Dermis microvascular lymphatic vessel endothelial cell (primary cell): ENCODE measurements at regions not wholly inside any gene's neighbourhood (a gene's known extent, or its start where the extent isn't known, plus 50 kb on each side); places are given as distances from the start of the nearest gene placed in this dataset.
"Not testable (repeated sequence)": the region's sequence is repeated elsewhere in the genome, so short reads cannot be mapped to it uniquely, and the experiment has no call there.

ENCODE experiments used
- DNase-seq, 2 donors: peaks; one replicate each; pipeline versions ENCODE4 v3.0.0 to v3.0.0-alpha.2; 2010; ENCODE audit warnings: low read depth in 2 of 2

GRCh38 chr6:71007298-71007697 is 50.4 kb upstream of the B3GAT2 start:
- DNase-seq, result not testable (repeated sequence)

DNA sequence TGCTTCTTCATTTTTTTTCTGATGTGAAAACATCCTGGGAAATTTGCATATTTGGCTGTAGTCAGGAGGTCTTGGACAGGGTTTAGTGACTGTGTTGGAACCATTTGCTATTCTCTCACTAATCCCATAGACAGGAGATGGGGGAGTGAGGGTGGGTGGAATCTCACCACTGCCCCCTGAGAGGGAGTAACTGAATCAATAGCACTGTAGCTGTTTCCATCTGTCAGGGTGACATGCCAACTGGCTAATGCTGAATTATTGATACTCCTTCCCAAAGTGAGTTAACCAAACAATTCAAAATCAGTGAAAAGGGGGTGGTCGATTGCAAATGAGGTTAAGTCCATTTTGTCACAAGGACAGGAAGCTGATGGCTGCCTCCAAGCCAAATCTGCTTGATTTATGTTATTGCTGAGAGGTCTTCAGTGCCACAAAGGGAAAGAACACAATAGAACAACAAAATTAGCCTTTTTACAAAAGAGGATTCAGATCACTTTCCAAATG is 55.1 kb upstream of the B3GAT2 start:
- DNase-seq, result no peak

DNA sequence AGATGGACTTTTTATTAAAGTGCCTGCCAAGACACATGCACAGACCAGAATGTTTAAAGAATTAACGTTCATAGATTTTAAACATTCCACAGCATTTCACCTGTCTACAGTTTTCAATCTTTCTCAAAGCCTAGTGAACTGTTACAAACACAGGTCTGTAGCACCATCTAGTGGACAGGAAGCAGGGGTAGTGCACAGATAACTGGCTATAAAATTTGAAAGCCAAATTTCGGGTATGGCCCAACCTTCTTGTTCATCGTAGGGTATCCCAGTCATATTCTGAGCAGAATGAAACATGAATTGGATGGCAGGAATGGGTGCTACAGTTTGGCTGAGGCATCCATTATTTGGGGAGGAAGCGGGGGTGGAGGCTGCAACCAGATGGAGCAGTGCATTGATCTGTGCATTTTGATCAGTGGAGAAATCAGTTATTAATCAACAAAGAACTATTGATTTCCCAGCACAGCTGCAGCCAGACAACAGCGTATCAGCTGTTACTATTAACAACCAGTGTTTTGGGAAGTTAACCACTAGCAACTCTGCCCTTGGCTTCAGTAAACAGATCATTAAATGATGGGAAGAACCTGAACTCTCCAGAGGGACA is 56.1 kb upstream of the B3GAT2 start:
- peak; percentile 35 to 56 for DNase-seq

DNA sequence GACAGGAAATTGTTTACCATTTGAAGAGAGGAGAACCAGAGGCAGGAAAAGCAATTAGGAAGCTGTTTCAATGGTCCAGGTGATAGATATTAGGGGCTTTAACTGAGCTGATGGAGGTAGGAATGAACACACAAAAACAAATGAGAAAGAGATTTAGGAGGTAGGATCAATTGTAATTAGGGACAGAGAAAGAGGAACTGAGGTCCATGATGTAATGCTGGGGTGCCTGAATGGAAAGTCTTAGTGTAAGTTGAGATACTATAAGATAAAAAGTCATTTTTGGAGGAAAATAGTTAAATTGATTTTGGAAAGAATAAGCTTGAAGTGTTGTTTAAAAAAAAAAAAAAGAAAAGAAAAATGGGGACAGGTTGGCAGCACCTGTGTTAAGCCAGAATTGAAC is 58.5 kb upstream of the B3GAT2 start:
- DNase-seq, result no peak

GRCh38 chr6:71028236-71028876 is 71.5 kb upstream of the B3GAT2 start:
- no peak for DNase-seq

DNA sequence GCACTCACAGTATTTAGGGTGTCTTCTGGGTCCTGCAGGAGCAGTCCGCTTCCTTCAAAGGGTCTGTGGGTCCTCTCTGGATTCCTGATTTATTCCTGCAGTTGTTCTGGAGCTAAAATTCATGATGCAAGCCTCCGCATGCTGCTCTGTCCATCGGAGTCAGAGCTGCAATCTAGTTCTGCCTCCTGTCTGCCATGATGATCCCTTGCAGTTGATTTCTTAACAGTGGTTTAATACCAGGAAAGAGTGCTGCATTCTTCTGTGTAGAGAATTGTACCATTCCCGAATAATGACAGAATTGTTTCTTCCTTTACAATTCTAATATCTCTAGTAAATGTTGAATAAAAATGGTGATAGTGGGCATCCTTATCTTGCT is 72.0 kb upstream of the B3GAT2 start:
- no peak for DNase-seq

DNA sequence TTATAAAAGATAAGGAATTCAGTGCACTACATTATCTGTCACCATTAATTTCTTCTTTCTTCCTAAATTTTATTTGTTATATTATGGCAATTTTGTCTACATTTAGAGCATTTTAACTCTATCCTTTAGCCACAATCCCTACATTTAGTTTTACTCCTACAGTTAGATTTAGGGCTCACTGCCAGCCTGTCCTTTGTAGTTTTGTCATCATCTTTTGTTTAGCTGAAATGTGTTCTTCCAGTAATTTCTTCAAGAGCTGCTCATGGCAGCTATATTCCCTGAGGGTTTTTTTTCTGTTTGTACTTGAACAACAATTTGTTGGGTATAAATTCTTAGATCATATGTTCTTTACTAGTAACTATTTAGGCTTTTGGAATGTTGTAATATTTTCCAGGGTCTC is 72.7 kb upstream of the B3GAT2 start:
- DNase-seq, result no peak

- DNase-seq, result no peak
Observed at GRCh38 chr6:71031912-71032311, 75.1 kb upstream of the B3GAT2 start.

- no peak for DNase-seq
Observed at GRCh38 chr6:71033171-71033570, 76.3 kb upstream of the B3GAT2 start.

GRCh38 chr6:71033890-71034289 is 77.0 kb upstream of the B3GAT2 start:
- no peak for DNase-seq

DNA sequence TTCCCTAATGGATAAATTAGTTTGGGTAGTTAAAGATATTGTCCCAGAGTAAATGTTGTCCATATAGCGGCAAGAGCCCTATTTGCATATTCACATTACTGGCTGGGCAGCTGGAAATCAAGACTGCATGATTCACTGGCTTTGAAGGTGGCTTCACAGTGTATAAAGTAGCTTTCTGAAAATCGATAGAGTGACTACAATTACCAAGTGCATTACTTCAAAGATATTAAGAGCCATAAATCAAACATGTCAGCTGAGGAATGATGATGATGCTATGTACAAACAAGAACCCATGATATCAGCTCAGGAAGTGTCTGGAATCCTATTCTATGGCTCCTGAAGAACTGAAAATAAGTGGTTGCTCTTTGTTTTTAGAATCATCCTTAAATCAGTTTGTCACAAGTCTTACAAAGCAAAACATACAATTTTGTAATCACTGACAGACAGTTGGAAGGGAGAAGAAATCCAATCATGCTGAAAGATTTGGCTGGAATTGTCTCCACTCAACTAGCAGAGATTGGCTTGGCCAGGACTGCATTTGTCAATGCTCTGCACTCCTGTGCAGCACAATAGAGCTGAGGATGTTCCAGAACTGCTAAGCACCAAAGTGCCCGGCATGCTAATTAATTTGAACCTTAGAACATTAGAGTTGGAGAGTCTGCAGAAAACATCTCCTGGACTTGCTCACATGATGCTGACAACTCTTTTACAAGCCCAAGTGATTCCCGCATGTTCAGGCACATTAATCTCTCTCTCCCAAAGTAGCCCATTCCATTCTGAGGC is 77.9 kb upstream of the B3GAT2 start:
- DNase-seq, result no peak

- no peak for DNase-seq
Observed at GRCh38 chr6:71035871-71036270, 79.0 kb upstream of the B3GAT2 start.

- no peak for DNase-seq
Observed at GRCh38 chr6:71038711-71039344, 82.0 kb upstream of the B3GAT2 start.

GRCh38 chr6:71040043-71040442 is 83.2 kb upstream of the B3GAT2 start:
- DNase-seq, result no peak

DNA sequence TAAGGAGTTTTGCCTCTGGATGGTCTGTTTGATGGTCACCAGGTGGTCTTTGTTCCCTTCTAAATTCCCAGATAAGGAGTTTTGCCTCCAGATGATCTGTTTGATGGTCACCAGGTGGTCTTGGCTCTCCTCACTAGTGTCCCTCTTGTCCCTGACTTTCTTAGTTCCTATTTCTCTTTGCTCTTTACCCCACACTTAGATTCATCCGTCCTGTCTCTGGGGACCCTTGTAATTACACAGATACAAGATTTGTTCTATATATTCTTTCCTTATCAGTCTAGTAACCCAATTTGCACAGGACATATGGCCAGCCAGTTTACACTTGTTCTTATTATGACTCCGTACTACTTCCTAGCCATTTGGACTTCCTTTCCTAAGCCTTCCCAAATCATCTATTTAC is 84.0 kb upstream of the B3GAT2 start:
- DNase-seq, result no peak

GRCh38 chr6:71043902-71044301 is 87.0 kb upstream of the B3GAT2 start:
- DNase-seq, result no peak

DNA sequence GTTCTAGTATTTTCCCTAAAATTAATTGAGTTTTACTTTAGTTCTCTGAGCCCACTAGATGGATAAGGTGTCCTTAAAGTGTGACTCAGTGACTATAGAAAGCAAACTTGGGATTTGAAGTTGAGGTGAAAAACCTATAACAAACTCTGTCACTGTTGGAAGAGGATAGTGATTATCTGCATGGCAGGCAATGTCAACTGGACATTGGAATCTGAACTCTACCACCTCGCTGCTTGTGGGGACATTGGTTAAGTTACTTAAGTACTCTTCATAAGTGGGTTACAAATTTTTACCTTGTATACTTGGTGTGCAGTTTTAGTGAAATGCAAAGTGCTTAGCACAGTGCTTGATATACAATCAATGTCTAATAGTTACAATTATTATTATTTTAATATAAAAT is 87.9 kb upstream of the B3GAT2 start:
- DNase-seq, result no peak

DNA sequence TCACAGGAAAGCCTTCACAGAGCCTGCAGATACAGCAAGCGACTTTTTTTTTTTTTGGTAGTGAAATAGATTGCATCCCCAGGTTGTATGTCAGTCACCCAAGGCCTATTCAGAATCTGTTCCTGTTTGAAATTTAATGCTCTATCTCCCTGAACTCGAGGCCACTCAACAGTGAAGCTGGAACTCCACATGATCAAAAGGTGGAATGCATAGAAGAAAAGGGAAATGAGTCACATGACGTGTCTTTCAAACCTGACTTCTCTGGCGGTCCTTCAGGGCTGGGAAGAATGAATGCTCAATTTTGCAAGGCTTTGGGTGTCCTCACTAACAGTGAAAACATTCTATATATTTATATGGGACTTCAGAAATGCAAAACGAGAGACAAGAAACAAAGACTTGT is 88.4 kb upstream of the B3GAT2 start:
- DNase-seq, result no peak

DNA sequence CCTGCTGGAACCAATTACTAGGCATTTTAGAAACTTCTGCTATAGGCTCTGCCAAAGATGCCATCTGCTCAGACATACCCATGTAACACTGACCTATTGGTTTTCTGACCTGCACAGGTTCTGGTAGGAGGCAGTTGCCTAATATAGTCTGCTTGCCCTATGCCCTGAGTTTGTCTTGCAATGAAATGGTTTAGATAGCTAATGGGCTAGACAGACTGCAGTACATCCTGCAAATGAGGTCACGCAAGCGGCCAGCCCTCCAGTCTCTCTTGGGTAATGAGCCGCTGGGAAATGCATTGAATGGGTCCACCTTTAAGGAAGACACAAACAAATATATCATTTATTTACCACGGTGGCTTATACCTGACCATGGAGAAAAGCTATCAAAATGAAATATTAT is 90.6 kb upstream of the B3GAT2 start:
- no peak for DNase-seq

- DNase-seq, result no peak
Observed at GRCh38 chr6:71048320-71049164, 91.7 kb upstream of the B3GAT2 start.

DNA sequence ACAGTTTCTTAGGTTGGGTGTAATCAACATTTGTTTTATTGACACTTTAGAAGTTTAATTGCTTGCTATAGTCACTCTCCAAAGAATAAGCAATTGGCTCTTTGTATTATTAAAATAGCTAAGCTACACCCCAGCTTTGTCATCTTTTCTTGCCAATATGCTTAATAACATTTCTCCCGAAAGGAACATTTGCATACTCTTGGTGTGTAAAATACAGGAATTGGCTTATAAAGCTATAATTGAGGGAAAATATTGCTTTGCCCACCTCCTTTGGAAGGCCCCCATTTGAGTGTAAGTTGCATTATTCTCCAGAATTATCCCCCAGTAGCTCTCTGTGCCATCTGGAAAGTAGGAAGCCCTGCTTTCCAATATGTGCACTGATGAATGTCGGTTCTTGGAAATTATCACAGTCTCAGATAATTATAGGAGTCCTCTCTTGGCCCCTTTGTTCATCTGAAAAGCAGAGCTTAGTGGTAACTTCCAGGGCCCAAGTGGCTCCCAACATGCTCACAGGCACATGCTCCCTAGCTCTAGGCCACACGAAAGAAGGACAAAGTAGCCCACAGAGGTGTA is 92.4 kb upstream of the B3GAT2 start:
- DNase-seq, result no peak
